H1 (cell line): ENCODE measurements at regions not wholly inside any gene's neighbourhood (a gene's known extent, or its start where the extent isn't known, plus 50 kb on each side); places are given as distances from the start of the nearest gene placed in this dataset.

ENCODE experiments used
- MAFK ChIP-seq: IDR thresholded peaks from 2 replicates; pipeline ENCODE4 v1.6.1; 2012; ENCODE audit warnings: low read depth, mild to moderate bottlenecking, improper control_type of control experiment, low read length
- SIN3A ChIP-seq, 2 experiments: IDR thresholded peaks in 1 of 2; conservative IDR thresholded peaks in 1 of 2; 2 replicates each; pipeline ENCODE4 v1.6.1; 2011 to 2012; ENCODE audit warnings: low read length in 2 of 2, improper control_type of control experiment in 1 of 2, low read depth in 1 of 2, mild to moderate bottlenecking in 1 of 2

DNA sequence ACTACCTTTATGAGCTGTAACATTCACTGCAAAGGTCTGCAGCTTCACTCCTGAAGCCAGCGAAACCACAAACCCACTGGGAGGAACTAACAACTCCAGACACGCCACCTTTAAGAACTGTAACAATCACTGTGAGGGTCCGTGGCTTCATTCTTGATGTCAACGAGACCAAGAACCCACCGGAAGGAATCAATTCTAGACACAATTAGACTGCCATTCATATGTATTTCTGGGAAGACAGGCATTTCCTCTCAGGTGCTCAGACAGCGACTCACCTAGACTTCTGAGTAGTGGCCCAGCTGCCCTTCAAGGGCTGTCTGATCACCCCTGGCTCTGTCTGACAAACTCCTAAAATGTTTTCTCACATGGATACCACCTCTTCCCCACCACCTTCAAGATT is 506.8 kb downstream of the PDCD6IP start (continued):
- no peak for TF ChIP-seq SIN3A (conservative IDR thresholded peaks at IDR 0.05 in 1 of 2, IDR thresholded peaks at IDR 0.05 in 1 of 2; ENCODE audit: low read depth in 1 of 2, low read length in 2 of 2)
- no peak for TF ChIP-seq MAFK
